Upper lobe of left lung (tissue), 6 donors: ENCODE measurements at regions not wholly inside any gene's neighbourhood (a gene's known extent, or its start where the extent isn't known, plus 50 kb on each side); places are given as distances from the start of the nearest gene placed in this dataset.

Experiments used
- ATAC-seq, 2 donors: fragments of 200-7000 bp; cut with Tn5 transposase; one replicate each; pipeline ENCODE4 v1.9.1; 2022; ENCODE audit warnings: mild to moderate bottlenecking in 2 of 2, moderate library complexity in 2 of 2; ENCODE audit not compliant: low FRiP score in 2 of 2
- DNase-seq, 2 donors: peaks; one replicate each; pipeline ENCODE4 v3.0.0-alpha.2; 2019 to 2020
- H3K27ac ChIP-seq, 4 donors: fragments of 200-600 bp; sonication (generic); one replicate each; pipeline ENCODE4 v1.5.1; 2016 to 2019
- H3K27me3 ChIP-seq, 4 donors: fragments of 200-600 bp; sonication (generic); one replicate each; pipeline ENCODE4 v1.5.1; 2017 to 2019
- H3K36me3 ChIP-seq, 4 donors: fragments of 200-600 bp; sonication (generic); one replicate each; pipeline ENCODE4 v1.5.1; 2016 to 2019
- H3K4me1 ChIP-seq, 4 donors: fragments of 200-600 bp; sonication (generic); one replicate each; pipeline ENCODE4 v1.5.1; 2018 to 2019
- H3K4me3 ChIP-seq, 4 donors: fragments of 200-600 bp; sonication (generic); one replicate each; pipeline ENCODE4 v1.5.1; 2017 to 2019; ENCODE audit warnings: mild to moderate bottlenecking in 2 of 4, moderate library complexity in 1 of 4
- H3K9me3 ChIP-seq, 4 donors: fragments of 200-600 bp; sonication (generic); one replicate each; pipeline ENCODE4 v1.5.1; 2018 to 2019
- EP300 ChIP-seq, 4 donors: sonication (generic); formaldehyde crosslinking; IDR thresholded peaks; one replicate each; pipeline ENCODE4 v1.5.1; 2017; ENCODE audit warnings: antibody characterized with exemption in 4 of 4, control low read depth in 2 of 4
- POLR2A ChIP-seq, 4 donors: fragments of 450-650 bp; IDR thresholded peaks; one replicate each; pipeline ENCODE4 v1.5.1; 2016 to 2017; ENCODE audit warnings: antibody characterized with exemption in 4 of 4, mild to moderate bottlenecking in 2 of 4
- POLR2AphosphoS5 ChIP-seq, 2 donors: sonication (generic); formaldehyde crosslinking; IDR thresholded peaks; one replicate each; pipeline ENCODE4 v1.5.1; 2017; ENCODE audit warnings: antibody characterized with exemption in 2 of 2
- WGBS, 2 donors: methylation state at CpG; one replicate each; pipeline ENCODE4 v1.1.5; 2017 to 2018; 5-methylcytosine and 5-hydroxymethylcytosine counted together
- TF ChIP-seq, protein P1 (sequence below), 6 experiments: fragments of 450-650 bp in 4 of 6; fragments of 200-600 bp in 2 of 6; sonication (generic) in 2 of 6; IDR thresholded peaks; one replicate each; pipeline ENCODE4 v1.5.1; 2016 to 2019; ENCODE audit warnings: antibody characterized with exemption in 6 of 6
- donor health status: DM: no; HTN: no; CAD: no; lungs with moderate emphysema.
- donor health status: DM: no; HTN: yes; CAD: no; lungs with severe emphysema.

DNA sequence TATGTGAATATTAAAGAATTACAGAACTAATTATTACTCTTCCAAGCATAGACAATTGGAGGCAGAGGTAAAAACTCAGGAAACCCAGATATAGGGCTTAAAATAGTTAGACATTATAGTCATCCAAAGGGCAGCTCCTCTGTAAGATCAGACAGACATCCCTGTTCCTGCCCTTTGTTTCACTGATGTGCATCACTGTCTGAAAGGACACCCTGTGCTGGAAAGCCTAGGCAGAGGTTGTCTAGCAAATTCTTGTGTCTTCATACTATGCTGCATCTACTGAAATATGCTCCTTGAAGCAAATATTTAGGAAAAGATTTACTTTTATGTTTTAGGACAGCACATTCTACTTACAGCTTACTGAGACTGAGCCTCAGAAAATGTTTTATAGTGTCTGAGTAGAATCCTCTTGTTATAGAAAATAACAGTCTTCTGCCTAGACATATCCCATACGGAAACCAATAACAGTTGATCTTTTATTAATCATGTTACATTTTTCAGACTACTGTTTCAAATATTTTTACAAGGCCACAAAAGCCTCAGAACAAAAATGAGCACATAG lies 977.3 kb upstream of the CDH2 start:
- DNase-seq (no peak), ATAC-seq (no peak)
- Histone ChIP-seq H3K9me3 (no peaks in the 10 kb centered on the region), H3K4me3 (no peak overlapping the region), H3K27ac (no peak overlapping the region), H3K36me3 (no peaks in the 10 kb centered on the region), H3K27me3 (no peaks in the 10 kb centered on the region), H3K4me1 (no peaks in the 10 kb centered on the region)
- 70 to 82% methylated on average over 1 of the region's 1 CpG for WGBS, 2 donors
- TF ChIP-seq, protein P1, sequence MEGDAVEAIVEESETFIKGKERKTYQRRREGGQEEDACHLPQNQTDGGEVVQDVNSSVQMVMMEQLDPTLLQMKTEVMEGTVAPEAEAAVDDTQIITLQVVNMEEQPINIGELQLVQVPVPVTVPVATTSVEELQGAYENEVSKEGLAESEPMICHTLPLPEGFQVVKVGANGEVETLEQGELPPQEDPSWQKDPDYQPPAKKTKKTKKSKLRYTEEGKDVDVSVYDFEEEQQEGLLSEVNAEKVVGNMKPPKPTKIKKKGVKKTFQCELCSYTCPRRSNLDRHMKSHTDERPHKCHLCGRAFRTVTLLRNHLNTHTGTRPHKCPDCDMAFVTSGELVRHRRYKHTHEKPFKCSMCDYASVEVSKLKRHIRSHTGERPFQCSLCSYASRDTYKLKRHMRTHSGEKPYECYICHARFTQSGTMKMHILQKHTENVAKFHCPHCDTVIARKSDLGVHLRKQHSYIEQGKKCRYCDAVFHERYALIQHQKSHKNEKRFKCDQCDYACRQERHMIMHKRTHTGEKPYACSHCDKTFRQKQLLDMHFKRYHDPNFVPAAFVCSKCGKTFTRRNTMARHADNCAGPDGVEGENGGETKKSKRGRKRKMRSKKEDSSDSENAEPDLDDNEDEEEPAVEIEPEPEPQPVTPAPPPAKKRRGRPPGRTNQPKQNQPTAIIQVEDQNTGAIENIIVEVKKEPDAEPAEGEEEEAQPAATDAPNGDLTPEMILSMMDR (IDR thresholded peaks at IDR 0.05), result no peak
- TF ChIP-seq POLR2AphosphoS5 (IDR thresholded peaks at IDR 0.05), result no peak

DNA sequence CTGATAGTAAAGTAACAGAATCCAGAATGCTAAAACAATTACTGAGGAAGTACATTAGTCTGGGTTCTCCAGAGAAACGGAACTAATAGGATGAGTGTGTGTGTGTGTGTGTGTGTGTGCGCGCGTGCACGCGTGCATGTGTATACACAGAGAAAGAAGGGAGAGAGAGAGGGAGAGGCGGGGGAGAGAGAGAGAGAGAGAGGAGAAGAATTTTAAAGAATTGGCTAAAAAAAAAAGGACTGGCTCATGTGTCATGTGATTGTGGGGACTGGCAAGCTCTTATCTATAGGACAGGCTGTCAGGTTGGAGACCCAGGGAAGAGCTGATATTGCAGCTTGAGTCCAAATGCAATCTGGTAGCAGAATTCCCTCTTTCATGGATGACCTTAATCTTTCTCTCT lies 976.2 kb upstream of the CDH2 start:
- H3K9me3 ChIP-seq, result no peaks in the 10 kb centered on the region
- peak in 1 of 2 donors; percentile 5 for DNase-seq

DNA sequence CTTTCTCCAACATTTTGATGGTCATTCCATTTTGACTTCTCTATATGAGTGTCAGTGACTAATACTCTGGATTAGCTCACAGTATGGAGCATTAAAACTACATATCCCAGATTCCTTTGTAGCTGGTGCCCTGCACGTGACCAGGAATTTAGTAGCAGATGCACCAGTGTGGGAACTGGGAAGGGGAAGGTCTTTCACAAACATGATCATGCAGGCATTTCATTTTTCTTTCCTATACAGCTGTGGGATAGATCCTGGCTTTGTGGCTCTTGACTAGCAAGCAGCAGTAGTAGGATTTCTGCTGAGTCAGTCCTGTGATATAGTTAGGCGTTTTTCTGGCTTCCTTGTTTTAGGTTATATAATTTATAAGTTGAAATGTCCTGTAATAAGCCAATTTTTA lies 971.0 kb upstream of the CDH2 start:
- no peaks in the 10 kb centered on the region for H3K27me3 ChIP-seq
- WGBS, 2 donors, result 25 to 31% methylated on average over 2 of the region's 2 CpGs
- H3K4me3 ChIP-seq, result no peak overlapping the region
- H3K36me3 ChIP-seq, result no peaks in the 10 kb centered on the region
- H3K27ac ChIP-seq, result no peak overlapping the region
- ATAC-seq (peak in 1 of 2 donors; percentile 60), DNase-seq (peak in 1 of 2 donors; percentile 21)
- TF ChIP-seq POLR2AphosphoS5 (IDR thresholded peaks at IDR 0.05) (no peak), POLR2A (IDR thresholded peaks at IDR 0.05) (no peak), EP300 (IDR thresholded peaks at IDR 0.05) (no peak)
- TF ChIP-seq, protein P1 (IDR thresholded peaks at IDR 0.05), result no peak
- H3K9me3 ChIP-seq, result no peaks in the 10 kb centered on the region
- H3K4me1 ChIP-seq, result no peaks in the 10 kb centered on the region

More for the DNA sequence above, 976.2 kb upstream of the CDH2 start:
- H3K27me3 ChIP-seq, result no peaks in the 10 kb centered on the region
- no peaks in the 10 kb centered on the region for H3K4me1 ChIP-seq
- no peak overlapping the region for H3K4me3 ChIP-seq
- no peaks in the 10 kb centered on the region for H3K36me3 ChIP-seq
- 38 to 75% methylated on average over 7 of the region's 7 CpGs for WGBS, 2 donors
- TF ChIP-seq POLR2A (IDR thresholded peaks at IDR 0.05) (no peak), EP300 (IDR thresholded peaks at IDR 0.05) (no peak), POLR2AphosphoS5 (IDR thresholded peaks at IDR 0.05) (no peak)
- TF ChIP-seq, protein P1 (IDR thresholded peaks at IDR 0.05), result no peak
- H3K27ac ChIP-seq, result no peak overlapping the region
- ATAC-seq, result no peak

DNA sequence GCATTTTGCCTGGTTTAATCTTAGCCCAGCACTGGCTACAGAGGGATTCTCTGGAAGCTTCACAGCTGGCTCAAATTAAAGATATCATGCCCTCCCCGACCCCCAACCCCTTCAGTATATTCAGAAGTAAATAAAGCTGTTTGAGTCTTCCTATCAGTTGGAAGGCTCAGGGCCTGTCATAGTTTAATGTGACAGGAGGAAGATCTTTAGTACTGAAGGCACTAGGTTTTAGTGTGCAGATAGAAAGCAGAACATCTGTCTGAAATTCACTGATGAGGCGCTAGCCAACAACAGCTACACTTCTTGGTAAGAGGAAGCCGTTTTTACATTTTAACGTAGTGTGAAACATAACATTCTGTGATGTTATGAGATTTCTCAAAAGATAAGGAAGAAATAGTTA lies 969.1 kb upstream of the CDH2 start:
- no peak for TF ChIP-seq POLR2A (IDR thresholded peaks at IDR 0.05)
- TF ChIP-seq EP300 (IDR thresholded peaks at IDR 0.05), result no peak
- no peak for TF ChIP-seq POLR2AphosphoS5 (IDR thresholded peaks at IDR 0.05)
- no peaks in the 10 kb centered on the region for H3K27me3 ChIP-seq
- DNase-seq (no peak), ATAC-seq (no peak)
- no peak overlapping the region for H3K4me3 ChIP-seq
- H3K4me1 ChIP-seq, result no peaks in the 10 kb centered on the region
- H3K9me3 ChIP-seq, result no peaks in the 10 kb centered on the region
- WGBS, 2 donors, result 40 to 44% methylated on average over 4 of the region's 4 CpGs
- no peaks in the 10 kb centered on the region for H3K36me3 ChIP-seq
- no peak overlapping the region for H3K27ac ChIP-seq

DNA sequence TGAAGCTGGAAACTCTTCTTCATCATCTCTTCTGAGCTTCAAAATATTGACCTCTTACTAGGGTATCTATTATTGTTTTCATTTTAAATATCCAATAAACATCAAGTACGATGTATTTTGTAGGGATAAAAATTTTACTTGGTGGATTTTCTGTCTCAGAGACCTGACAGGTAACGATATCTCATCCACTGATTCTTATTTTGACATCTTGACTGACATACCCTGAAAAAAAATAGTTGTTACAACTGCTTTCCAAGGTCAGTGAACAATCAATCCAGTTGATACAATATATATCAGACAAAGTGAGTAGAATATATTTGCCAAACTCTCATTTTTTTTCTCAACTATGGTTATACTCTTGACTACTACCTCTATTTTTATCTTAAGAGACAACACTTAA lies 963.7 kb upstream of the CDH2 start:
- TF ChIP-seq POLR2AphosphoS5 (IDR thresholded peaks at IDR 0.05) (no peak), POLR2A (IDR thresholded peaks at IDR 0.05) (no peak), EP300 (IDR thresholded peaks at IDR 0.05) (no peak)
- TF ChIP-seq, protein P1 (IDR thresholded peaks at IDR 0.05), result no peak
- Histone ChIP-seq H3K27ac (no peak overlapping the region), H3K4me3 (no peak overlapping the region), H3K4me1 (no peaks in the 10 kb centered on the region), H3K27me3 (no peaks in the 10 kb centered on the region), H3K36me3 (no peaks in the 10 kb centered on the region), H3K9me3 (no peaks in the 10 kb centered on the region)
- WGBS, 2 donors, result 81 to 82% methylated on average over 2 of the region's 2 CpGs
- no peak for DNase-seq
- no peak for ATAC-seq
